ENCODE measurements at regions not wholly inside any gene's neighbourhood (a gene's known extent, or its start where the extent isn't known, plus 50 kb on each side); places are given as distances from the start of the nearest gene placed in this dataset.

DNA sequence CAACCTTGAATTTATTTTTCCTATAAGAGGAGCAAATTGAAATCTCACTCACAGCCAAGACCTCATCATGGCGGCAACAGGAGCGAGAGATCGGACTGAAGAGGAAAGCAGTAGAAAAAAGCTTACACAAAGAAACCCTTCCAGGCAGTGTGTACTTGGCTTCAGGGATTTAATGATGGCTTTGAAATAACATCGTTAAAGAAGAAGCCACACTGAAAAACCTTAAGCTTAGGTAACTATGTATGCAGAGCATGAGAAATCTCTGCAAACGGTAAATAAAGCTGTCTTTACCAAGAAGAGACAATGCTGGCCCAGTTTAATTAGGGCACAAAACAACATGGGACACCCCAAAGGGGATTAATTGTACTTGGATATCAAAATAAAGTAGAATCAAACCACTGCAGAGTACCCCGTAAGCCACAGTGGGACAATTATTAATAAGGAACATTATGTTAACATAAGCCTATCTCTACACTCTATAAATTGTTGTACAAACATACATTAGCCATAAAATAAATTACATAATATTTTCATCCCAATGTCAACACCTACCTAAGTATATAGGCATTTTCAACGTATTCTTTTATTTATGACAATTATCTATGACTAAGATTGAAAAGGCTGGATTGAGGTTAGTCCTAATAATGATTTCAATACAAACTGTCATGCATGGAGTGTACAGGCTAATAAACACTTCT lies 360.2 kb upstream of the CHRM3 start:
- DNase-seq (ENCODE audit: insufficient read length, low spot score) (no peak), FAIRE-seq (no peak)

- FAIRE-seq, result no peak
- DNase-seq (ENCODE audit: insufficient read length, low spot score), result no peak
These were observed 361.1 kb upstream of the CHRM3 start for GRCh38 chr1:239025223-239025622.

GRCh38 chr1:239023732-239024360 lies 362.5 kb upstream of the CHRM3 start:
- FAIRE-seq, result no peak
- no peak for DNase-seq (ENCODE audit: insufficient read length, low spot score)

GRCh38 chr1:239016337-239016736 lies 370.0 kb upstream of the CHRM3 start:
- DNase-seq (ENCODE audit: insufficient read length, low spot score) (no peak), FAIRE-seq (no peak)

GRCh38 chr1:239011382-239011781 lies 375.0 kb upstream of the CHRM3 start:
- FAIRE-seq (no peak), DNase-seq (ENCODE audit: insufficient read length, low spot score) (no peak)

DNA sequence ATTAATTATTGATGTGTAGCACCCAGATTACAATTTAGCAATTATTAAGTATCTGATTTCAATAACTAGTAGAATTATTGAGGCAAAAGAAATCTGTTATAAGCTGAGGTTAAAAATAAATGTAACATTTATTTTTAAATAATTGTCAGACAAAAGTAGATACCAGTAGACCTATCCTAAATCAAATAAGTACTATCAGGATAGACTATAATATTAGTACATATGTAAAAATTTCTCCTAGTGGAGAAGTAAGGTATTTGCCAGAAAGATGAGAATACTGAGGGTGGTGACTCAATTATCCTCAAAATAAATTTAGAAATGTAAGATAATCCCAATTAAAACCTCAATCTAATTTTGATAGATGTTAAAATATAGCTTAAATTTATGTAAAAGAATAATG lies 377.8 kb upstream of the CHRM3 start:
- DNase-seq (ENCODE audit: insufficient read length, low spot score) (no peak), FAIRE-seq (no peak)

DNA sequence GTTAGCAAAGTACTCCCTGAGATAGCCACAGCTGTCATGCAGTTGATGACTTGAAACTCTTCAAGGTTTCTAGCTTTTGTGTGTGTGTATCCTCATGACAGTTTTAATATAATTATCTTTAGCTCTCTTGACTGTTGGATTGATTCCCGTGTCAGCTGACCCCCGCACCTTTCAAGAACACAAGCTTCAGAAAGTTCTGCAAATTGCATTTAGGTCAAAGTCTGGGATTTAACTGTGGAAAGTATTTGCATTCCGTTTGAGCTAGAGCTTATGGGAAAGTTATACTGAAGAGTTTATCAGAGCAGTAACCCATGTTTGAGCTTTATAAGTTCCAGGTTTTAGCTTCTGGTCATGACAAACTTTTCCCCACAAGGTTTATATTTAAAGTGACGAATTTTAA lies 380.1 kb upstream of the CHRM3 start:
- DNase-seq (ENCODE audit: insufficient read length, low spot score) (no peak), FAIRE-seq (no peak)

GRCh38 chr1:238999944-239000343 lies 386.4 kb upstream of the CHRM3 start:
- FAIRE-seq (no peak), DNase-seq (ENCODE audit: insufficient read length, low spot score) (no peak)

DNA sequence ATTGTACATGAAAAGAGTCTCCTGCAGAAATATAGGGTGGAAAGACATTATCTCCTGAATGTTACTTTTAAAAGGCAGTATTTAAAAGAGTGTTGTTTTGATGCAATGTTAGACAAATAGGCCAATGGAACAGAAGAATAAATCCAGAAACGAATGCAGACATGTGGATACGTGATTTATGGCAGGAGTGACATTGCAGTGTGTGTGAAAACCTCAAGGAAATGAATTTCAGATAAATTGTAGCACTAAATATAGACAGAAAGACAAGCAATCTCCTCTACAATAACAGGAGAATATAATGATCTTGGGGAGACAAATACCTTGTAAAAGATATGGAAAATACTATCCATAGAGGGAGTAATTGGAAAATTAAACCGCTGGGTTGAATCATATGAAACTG lies 387.8 kb upstream of the CHRM3 start:
- DNase-seq (ENCODE audit: insufficient read length, low spot score) (no peak), FAIRE-seq (no peak)

- no peak for DNase-seq (ENCODE audit: insufficient read length, low spot score)
- no peak for FAIRE-seq
These were observed 394.4 kb upstream of the CHRM3 start for GRCh38 chr1:238991765-238992495.

GRCh38 chr1:238985312-238985711 lies 401.1 kb upstream of the CHRM3 start:
- DNase-seq (ENCODE audit: insufficient read length, low spot score), result no peak
- FAIRE-seq, result no peak

- no peak for DNase-seq (ENCODE audit: insufficient read length, low spot score)
- FAIRE-seq, result no peak
These were observed 403.6 kb upstream of the CHRM3 start for GRCh38 chr1:238982736-238983135.

- FAIRE-seq (no peak), DNase-seq (ENCODE audit: insufficient read length, low spot score) (no peak)
These were observed 404.9 kb upstream of the CHRM3 start for GRCh38 chr1:238981317-238981933.

DNA sequence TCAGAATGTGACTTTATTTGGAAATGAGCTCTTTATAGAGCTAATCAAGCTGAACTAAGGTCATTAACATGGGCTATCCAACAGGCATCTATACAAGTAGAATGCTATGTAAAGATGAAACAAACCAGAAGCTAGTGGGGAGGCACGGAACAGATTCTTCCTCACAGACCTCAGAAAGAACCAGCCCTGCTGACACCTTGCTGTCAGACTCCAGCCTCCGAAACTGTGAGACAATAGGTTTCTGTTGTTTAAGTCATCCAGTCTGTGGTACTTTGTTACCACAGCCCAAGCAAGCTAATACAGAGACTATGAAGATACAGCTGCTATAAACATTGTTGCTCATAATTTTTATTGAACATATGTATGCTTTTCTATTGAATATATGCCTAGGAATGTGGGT lies 406.3 kb upstream of the CHRM3 start:
- no peak for FAIRE-seq
- no peak for DNase-seq (ENCODE audit: insufficient read length, low spot score)

- DNase-seq (ENCODE audit: insufficient read length, low spot score) (no peak), FAIRE-seq (no peak)
These were observed 421.7 kb upstream of the CHRM3 start for GRCh38 chr1:238964631-238965030.

DNA sequence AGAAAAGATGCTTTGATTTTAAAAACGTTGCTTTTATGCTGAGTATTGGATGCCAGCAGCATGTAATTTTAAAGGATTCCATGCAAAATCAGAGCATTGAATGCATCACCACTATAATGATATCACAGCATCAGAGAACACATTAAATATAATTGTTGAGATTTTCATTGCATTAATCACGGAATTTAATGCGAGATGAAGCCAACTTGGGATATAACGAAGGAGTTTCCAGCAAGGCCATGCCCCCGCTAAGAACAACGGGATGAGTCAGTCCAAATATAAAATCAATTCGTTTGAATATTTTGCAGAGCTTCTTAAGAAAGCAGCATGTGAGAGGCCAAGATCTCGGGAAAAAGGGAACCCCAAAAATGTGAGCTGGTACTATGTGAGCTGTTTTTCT lies 423.4 kb upstream of the CHRM3 start:
- DNase-seq (ENCODE audit: insufficient read length, low spot score) (no peak), FAIRE-seq (no peak)

GRCh38 chr1:238961790-238962189 lies 424.6 kb upstream of the CHRM3 start:
- FAIRE-seq (no peak), DNase-seq (ENCODE audit: insufficient read length, low spot score) (no peak)

DNA sequence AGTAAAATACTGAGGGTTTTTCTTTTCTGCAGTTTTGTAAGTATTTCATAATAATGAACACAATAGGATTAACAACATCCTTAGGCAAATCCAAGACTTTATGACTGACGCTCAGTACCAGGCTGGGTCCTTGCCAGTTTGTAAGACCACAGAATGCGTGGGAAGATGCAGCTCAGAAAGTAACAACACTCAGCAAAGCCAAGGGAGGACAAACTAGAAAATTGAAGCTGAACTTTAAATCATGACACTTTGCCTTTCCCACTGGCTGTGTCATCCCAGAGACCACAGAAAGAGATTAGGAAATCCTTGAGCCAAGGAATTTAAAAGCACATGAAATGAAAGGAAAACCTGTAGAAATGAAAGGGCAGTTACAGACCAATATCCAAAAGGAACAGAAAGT lies 426.3 kb upstream of the CHRM3 start:
- FAIRE-seq (peak; percentile 72), DNase-seq (ENCODE audit: insufficient read length, low spot score) (peak; percentile 72)

GRCh38 chr1:238955934-238956333 lies 430.4 kb upstream of the CHRM3 start:
- no peak for FAIRE-seq
- no peak for DNase-seq (ENCODE audit: insufficient read length, low spot score)

DNA sequence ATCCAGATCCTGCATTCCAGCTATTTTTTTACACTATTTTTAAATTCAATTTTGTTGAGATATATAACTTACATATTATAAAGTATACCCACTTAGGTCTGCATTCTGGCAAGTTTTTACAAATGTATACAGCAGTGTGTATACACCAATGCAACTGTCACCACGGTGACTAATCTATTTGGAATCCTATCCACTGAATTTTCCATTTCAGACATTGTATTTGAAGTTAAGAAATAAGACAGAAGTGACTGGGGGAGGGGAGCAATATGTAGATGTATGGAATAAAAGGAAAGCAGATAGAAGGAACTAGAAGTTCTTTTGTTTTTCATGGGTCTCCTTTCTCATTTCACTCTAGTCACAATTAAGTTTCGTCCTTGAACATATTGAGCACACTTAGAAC lies 431.5 kb upstream of the CHRM3 start:
- FAIRE-seq, result no peak

GRCh38 chr1:238953448-238954010 lies 432.8 kb upstream of the CHRM3 start:
- FAIRE-seq (no peak), DNase-seq (ENCODE audit: insufficient read length, low spot score) (no peak)

More for the DNA sequence above, 431.5 kb upstream of the CHRM3 start:
- DNase-seq (ENCODE audit: insufficient read length, low spot score), result no peak

Data from HTR-8/SVneo (cell line).